ENCODE measurements at regions not wholly inside any gene's neighbourhood (a gene's known extent, or its start where the extent isn't known, plus 50 kb on each side); places are given as distances from the start of the nearest gene placed in this dataset.

GRCh38 chr15:61621146-61621545 lies 392.0 kb upstream of the RORA start:
- no peaks in the 10 kb centered on the region for H3K27me3 ChIP-seq (ENCODE audit: control insufficient read depth, insufficient read depth, low read length)
- no peak overlapping the region for H3K4me3 ChIP-seq (ENCODE audit: low read depth, low read length)
- no peak for DNase-seq (ENCODE audit: low read depth)
- no peak; the same call in 1 of the 2 replicates for TF ChIP-seq CTCF (IDR thresholded peaks at IDR 0.05; ENCODE audit: insufficient read depth, low read depth, low read length)
- ChIA-PET CTCF (no interaction called here), POLR2A (no interaction called here)
- H3K36me3 ChIP-seq (ENCODE audit: control insufficient read depth, insufficient read depth, low read length), result no peaks in the 10 kb centered on the region

GRCh38 chr15:61620151-61620550 lies 391.0 kb upstream of the RORA start:
- Histone ChIP-seq H3K36me3 (ENCODE audit: control insufficient read depth, insufficient read depth, low read length) (no peaks in the 10 kb centered on the region), H3K4me3 (ENCODE audit: low read depth, low read length) (no peak overlapping the region), H3K27me3 (ENCODE audit: control insufficient read depth, insufficient read depth, low read length) (no peaks in the 10 kb centered on the region)
- ChIA-PET CTCF (interaction anchor here (1.1 kb wide), 1 partner anchor 25 kb away, joined by 3 read pairs; no protein-coding TSS in a partner anchor), POLR2A (no interaction called here)
- TF ChIP-seq CTCF (IDR thresholded peaks at IDR 0.05; ENCODE audit: insufficient read depth, low read depth, low read length), result no peak
- no peak for DNase-seq (ENCODE audit: low read depth)

GRCh38 chr15:61613729-61614128 lies 384.6 kb upstream of the RORA start:
- DNase-seq (ENCODE audit: low read depth), result no peak
- CTCF ChIA-PET, result no interaction called here
- Histone ChIP-seq H3K4me3 (ENCODE audit: low read depth, low read length) (no peak overlapping the region), H3K27me3 (ENCODE audit: control insufficient read depth, insufficient read depth, low read length) (no peaks in the 10 kb centered on the region), H3K36me3 (ENCODE audit: control insufficient read depth, insufficient read depth, low read length) (no peaks in the 10 kb centered on the region)
- no peak for TF ChIP-seq CTCF (IDR thresholded peaks at IDR 0.05; ENCODE audit: insufficient read depth, low read depth, low read length)
- POLR2A ChIA-PET, result no interaction called here

- no peak for TF ChIP-seq CTCF (IDR thresholded peaks at IDR 0.05; ENCODE audit: insufficient read depth, low read depth, low read length)
- no peaks in the 10 kb centered on the region for H3K27me3 ChIP-seq (ENCODE audit: control insufficient read depth, insufficient read depth, low read length)
- DNase-seq (ENCODE audit: low read depth), result no peak
- ChIA-PET CTCF (no interaction called here), POLR2A (no interaction called here)
- H3K36me3 ChIP-seq (ENCODE audit: control insufficient read depth, insufficient read depth, low read length), result no peaks in the 10 kb centered on the region
- no peak overlapping the region for H3K4me3 ChIP-seq (ENCODE audit: low read depth, low read length)
These were observed 384.0 kb upstream of the RORA start for GRCh38 chr15:61613138-61613537.

GRCh38 chr15:61612111-61612510 lies 383.0 kb upstream of the RORA start:
- no peak for DNase-seq (ENCODE audit: low read depth)
- CTCF ChIA-PET, result no interaction called here
- no peak for TF ChIP-seq CTCF (IDR thresholded peaks at IDR 0.05; ENCODE audit: insufficient read depth, low read depth, low read length)
- POLR2A ChIA-PET, result no interaction called here
- H3K27me3 ChIP-seq (ENCODE audit: control insufficient read depth, insufficient read depth, low read length), result no peaks in the 10 kb centered on the region
- no peak overlapping the region for H3K4me3 ChIP-seq (ENCODE audit: low read depth, low read length)
- H3K36me3 ChIP-seq (ENCODE audit: control insufficient read depth, insufficient read depth, low read length), result no peaks in the 10 kb centered on the region

Measured in BJ (cell line).